ENCODE measurements at regions not wholly inside any gene's neighbourhood (a gene's known extent, or its start where the extent isn't known, plus 50 kb on each side); places are given as distances from the start of the nearest gene placed in this dataset.

GRCh38 chr2:226623587-226624368 lies 175.8 kb downstream of the IRS1 start:
- TF ChIP-seq CTCF (IDR thresholded peaks at IDR 0.05; ENCODE audit: low read length): no peak
- no peak for TF ChIP-seq EZH2 (IDR thresholded peaks at IDR 0.05; ENCODE audit: borderline replicate concordance, low read length)

Measured in OCI-LY1 (cell line).